Smooth muscle cell (in vitro differentiated cells): ENCODE measurements at regions not wholly inside any gene's neighbourhood (a gene's known extent, or its start where the extent isn't known, plus 50 kb on each side); places are given as distances from the start of the nearest gene placed in this dataset.

Experiments used
- DNase-seq: peaks from one replicate; lab custom pipeline; 2025; ENCODE audit not compliant: unreplicated experiment; lab: John Stamatoyannopoulos, UW
- H2AFZ ChIP-seq: fragments of 200-600 bp; sonication (generic); 2 replicates; pipeline ENCODE4 v1.6.0; 2016; ENCODE audit warnings: antibody characterized with exemption, low read depth, mild to moderate bottlenecking
- H3F3A ChIP-seq: fragments of 200-600 bp; sonication (generic); 2 replicates; pipeline ENCODE4 v1.6.0; 2017; ENCODE audit warnings: antibody characterized with exemption, low read depth
- H3K27ac ChIP-seq: fragments of 200-600 bp; sonication (generic); 2 replicates; pipeline ENCODE4 v1.5.1; 2016; ENCODE audit warnings: low read depth, mild to moderate bottlenecking
- H3K27me3 ChIP-seq: fragments of 200-600 bp; sonication (generic); 2 replicates; pipeline ENCODE4 v1.6.1; 2016; ENCODE audit warnings: low read depth, mild to moderate bottlenecking
- H3K36me3 ChIP-seq: fragments of 200-600 bp; sonication (generic); 2 replicates; pipeline ENCODE4 v1.5.1; 2016; ENCODE audit warnings: low read depth
- H3K4me1 ChIP-seq: fragments of 200-600 bp; sonication (generic); 2 replicates; pipeline ENCODE4 v1.5.1; 2016; ENCODE audit warnings: low read depth
- H3K4me2 ChIP-seq: fragments of 200-600 bp; sonication (generic); 2 replicates; pipeline ENCODE4 v1.6.0; 2016; ENCODE audit warnings: mild to moderate bottlenecking
- H3K4me3 ChIP-seq: fragments of 200-600 bp; sonication (generic); 2 replicates; pipeline ENCODE4 v1.5.1; 2016; ENCODE audit warnings: mild to moderate bottlenecking
- H3K79me2 ChIP-seq: fragments of 200-600 bp; sonication (generic); 2 replicates; pipeline ENCODE4 v1.6.0; 2016; ENCODE audit warnings: low read depth, mild to moderate bottlenecking
- H3K9ac ChIP-seq: fragments of 200-600 bp; sonication (generic); 2 replicates; pipeline ENCODE4 v1.6.0; 2016; ENCODE audit warnings: low read depth
- H3K9me3 ChIP-seq: fragments of 200-600 bp; sonication (generic); replicated peaks from 2 replicates; pipeline ENCODE4 v1.5.1; 2016; ENCODE audit warnings: low read depth
- H4K20me1 ChIP-seq: fragments of 200-600 bp; sonication (generic); 2 replicates; pipeline ENCODE4 v1.6.0; 2016; ENCODE audit warnings: low read depth
- WGBS: methylation state at CpG from one replicate; pipeline ENCODE4 v1.1.7; 2016; ENCODE audit warnings: low lambda C conversion rate; 5-methylcytosine and 5-hydroxymethylcytosine counted together
- TF ChIP-seq, protein P1 (sequence below): fragments of 200-600 bp; sonication (generic); IDR thresholded peaks from 2 replicates; pipeline ENCODE4 v1.5.1; 2017; ENCODE audit warnings: borderline replicate concordance, mild to moderate bottlenecking, antibody characterized with exemption; ENCODE audit not compliant: insufficient read depth, poor library complexity, severe bottlenecking

DNA sequence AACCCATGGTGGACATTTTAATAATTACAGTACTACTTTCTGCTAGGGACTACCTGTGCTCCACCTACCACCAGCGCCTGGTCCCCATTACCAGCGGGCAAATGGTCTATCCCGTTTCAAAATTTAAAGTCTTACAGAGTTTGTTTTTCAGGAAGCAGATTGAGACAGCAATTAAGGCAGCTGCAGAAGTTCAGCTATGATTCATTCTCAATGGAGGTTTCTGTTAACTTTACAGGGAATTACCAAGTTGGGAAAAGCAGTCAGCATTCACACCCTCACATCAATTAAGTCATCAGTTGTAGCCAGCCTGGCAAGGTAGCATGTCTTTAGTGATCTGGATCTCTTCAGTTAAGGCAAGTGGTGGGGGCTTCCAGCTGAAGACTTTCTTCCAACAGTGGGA, 410.6 kb upstream of the DAB2 start:
- no peaks in the 10 kb centered on the region for H4K20me1 ChIP-seq
- TF ChIP-seq, protein P1, sequence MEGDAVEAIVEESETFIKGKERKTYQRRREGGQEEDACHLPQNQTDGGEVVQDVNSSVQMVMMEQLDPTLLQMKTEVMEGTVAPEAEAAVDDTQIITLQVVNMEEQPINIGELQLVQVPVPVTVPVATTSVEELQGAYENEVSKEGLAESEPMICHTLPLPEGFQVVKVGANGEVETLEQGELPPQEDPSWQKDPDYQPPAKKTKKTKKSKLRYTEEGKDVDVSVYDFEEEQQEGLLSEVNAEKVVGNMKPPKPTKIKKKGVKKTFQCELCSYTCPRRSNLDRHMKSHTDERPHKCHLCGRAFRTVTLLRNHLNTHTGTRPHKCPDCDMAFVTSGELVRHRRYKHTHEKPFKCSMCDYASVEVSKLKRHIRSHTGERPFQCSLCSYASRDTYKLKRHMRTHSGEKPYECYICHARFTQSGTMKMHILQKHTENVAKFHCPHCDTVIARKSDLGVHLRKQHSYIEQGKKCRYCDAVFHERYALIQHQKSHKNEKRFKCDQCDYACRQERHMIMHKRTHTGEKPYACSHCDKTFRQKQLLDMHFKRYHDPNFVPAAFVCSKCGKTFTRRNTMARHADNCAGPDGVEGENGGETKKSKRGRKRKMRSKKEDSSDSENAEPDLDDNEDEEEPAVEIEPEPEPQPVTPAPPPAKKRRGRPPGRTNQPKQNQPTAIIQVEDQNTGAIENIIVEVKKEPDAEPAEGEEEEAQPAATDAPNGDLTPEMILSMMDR: no peak
- no peak overlapping the region for H3K9ac ChIP-seq
- peak overlapping the region; percentile 48 for H3K4me2 ChIP-seq
- no peaks in the 10 kb centered on the region for H3K36me3 ChIP-seq
- H3K79me2 ChIP-seq: no peaks in the 10 kb centered on the region
- H3K27ac ChIP-seq: no peak overlapping the region
- no peak overlapping the region for H2AFZ ChIP-seq
- peaks cover 4% of the 10 kb centered on the region for H3K27me3 ChIP-seq
- H3K9me3 ChIP-seq: no peaks in the 10 kb centered on the region
- H3K4me1 ChIP-seq: no peaks in the 10 kb centered on the region
- WGBS: 58% methylated on average over 3 of the region's 3 CpGs
- DNase-seq: no peak
- no peak overlapping the region for H3K4me3 ChIP-seq
- H3F3A ChIP-seq: no peaks in the 10 kb centered on the region

DNA sequence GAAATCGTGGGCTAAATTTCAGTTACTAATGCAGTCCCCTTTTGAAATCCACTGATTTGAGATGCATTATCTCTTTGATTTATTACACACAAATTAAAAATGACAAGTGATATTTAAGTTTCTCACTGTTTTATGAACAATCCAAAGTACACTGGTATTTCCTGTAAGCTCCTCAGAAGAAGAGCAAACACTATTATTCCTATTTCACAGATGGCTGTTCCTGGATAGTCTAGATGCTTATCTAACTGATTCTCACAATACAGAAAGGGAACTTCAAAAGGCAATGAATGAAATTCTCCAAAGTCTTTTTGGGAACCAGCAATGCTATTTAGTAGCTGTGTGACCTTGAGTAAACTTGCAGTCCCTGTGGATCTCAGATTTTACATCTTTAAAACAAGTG, 404.7 kb upstream of the DAB2 start:
- H3K4me1 ChIP-seq: no peaks in the 10 kb centered on the region
- no peaks in the 10 kb centered on the region for H4K20me1 ChIP-seq
- no peaks in the 10 kb centered on the region for H3F3A ChIP-seq
- H3K36me3 ChIP-seq: no peaks in the 10 kb centered on the region
- H3K27ac ChIP-seq: no peak overlapping the region
- 93% methylated on average over 1 of the region's 1 CpG for WGBS
- H3K4me3 ChIP-seq: no peak overlapping the region
- no peak for DNase-seq
- H3K9me3 ChIP-seq: no peaks in the 10 kb centered on the region
- TF ChIP-seq, protein P1: no peak
- H3K4me2 ChIP-seq: no peak overlapping the region
- H2AFZ ChIP-seq: no peak overlapping the region
- H3K79me2 ChIP-seq: no peaks in the 10 kb centered on the region
- peaks cover 4% of the 10 kb centered on the region for H3K27me3 ChIP-seq
- no peak overlapping the region for H3K9ac ChIP-seq

DNA sequence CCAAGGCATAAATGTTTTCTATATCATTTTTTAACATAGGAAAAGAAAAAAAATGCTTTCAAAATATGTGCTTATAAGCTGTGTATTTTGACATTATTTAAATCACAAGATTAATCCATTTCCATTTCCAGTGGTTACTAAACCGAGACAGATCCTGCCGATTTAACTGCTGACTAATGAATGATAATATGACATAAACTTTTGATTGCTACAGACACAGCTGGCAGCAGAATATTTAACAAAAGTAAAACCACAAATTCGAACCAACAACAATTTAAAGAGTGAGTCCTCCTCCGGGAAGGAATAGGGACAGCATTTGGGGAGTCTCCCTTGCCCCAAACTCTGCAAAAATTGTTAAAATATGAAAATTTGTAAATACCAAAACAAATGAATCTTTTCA, 401.3 kb upstream of the DAB2 start:
- no peaks in the 10 kb centered on the region for H3K79me2 ChIP-seq
- no peaks in the 10 kb centered on the region for H3K9me3 ChIP-seq
- TF ChIP-seq, protein P1: no peak
- no peak overlapping the region for H3K4me3 ChIP-seq
- H3K27ac ChIP-seq: no peak overlapping the region
- no peaks in the 10 kb centered on the region for H4K20me1 ChIP-seq
- no peaks in the 10 kb centered on the region for H3K36me3 ChIP-seq
- H3K9ac ChIP-seq: no peak overlapping the region
- H3F3A ChIP-seq: no peaks in the 10 kb centered on the region
- no peak for DNase-seq
- no peaks in the 10 kb centered on the region for H3K27me3 ChIP-seq
- no peaks in the 10 kb centered on the region for H3K4me1 ChIP-seq
- H2AFZ ChIP-seq: no peak overlapping the region
- 71% methylated on average over 4 of the region's 4 CpGs for WGBS
- no peak overlapping the region for H3K4me2 ChIP-seq

DNA sequence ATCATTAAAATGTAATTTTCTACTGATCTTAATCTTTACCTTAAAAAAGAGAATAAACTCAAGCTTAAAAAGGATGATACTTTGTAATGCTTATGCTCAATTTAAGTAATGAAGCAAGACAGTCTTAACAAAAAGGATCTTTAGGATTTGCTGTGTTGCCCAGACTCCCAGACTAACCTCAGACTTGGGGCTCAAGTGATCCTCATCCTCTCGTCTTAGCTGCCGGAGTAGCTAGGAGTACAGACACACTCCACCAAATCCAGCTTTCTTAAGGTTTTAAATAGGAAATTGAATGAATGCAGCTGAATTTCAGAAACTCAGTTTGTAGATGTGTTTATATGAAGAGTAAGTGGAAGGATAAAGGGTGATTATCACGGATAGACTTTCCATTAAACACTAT, 400.5 kb upstream of the DAB2 start:
- Histone ChIP-seq H2AFZ (no peak overlapping the region), H3K4me1 (no peaks in the 10 kb centered on the region), H3K9ac (no peak overlapping the region), H3K36me3 (no peaks in the 10 kb centered on the region), H3F3A (no peaks in the 10 kb centered on the region), H3K79me2 (no peaks in the 10 kb centered on the region), H3K27me3 (no peaks in the 10 kb centered on the region), H3K9me3 (no peaks in the 10 kb centered on the region), H4K20me1 (no peaks in the 10 kb centered on the region), H3K27ac (no peak overlapping the region), H3K4me3 (no peak overlapping the region), H3K4me2 (no peak overlapping the region)
- no peak for DNase-seq
- 51% methylated on average over 3 of the region's 3 CpGs for WGBS
- TF ChIP-seq, protein P1: no peak
